GM23338 (cell line): ENCODE measurements at regions not wholly inside any gene's neighbourhood (a gene's known extent, or its start where the extent isn't known, plus 50 kb on each side); places are given as distances from the start of the nearest gene placed in this dataset.

Experiments used
- ATAC-seq: fragments of 200-7000 bp; cut with Tn5 transposase; 3 replicates; pipeline ENCODE4 v1.9.1; 2020
- DNase-seq: peaks from one replicate; pipeline ENCODE4 v3.0.0-alpha.2; 2015; ENCODE audit warnings: low spot score
- H2AFZ ChIP-seq: fragments of 200-600 bp; sonication (generic); 2 replicates; pipeline ENCODE4 v1.8.0; 2016; ENCODE audit warnings: antibody characterized with exemption, mild to moderate bottlenecking, moderate library complexity
- H3F3A ChIP-seq: fragments of 200-600 bp; sonication (generic); replicated peaks from 2 replicates; pipeline ENCODE4 v1.8.0; 2017; ENCODE audit warnings: antibody characterized with exemption, mixed run types, low read depth
- H3K27ac ChIP-seq: fragments of 200-600 bp; sonication (generic); 2 replicates; pipeline ENCODE4 v1.6.1; 2016; ENCODE audit warnings: low read depth
- H3K27me3 ChIP-seq: fragments of 200-600 bp; sonication (generic); 2 replicates; pipeline ENCODE4 v1.8.0; 2016; ENCODE audit warnings: mild to moderate bottlenecking, mixed run types, moderate library complexity; ENCODE audit not compliant: insufficient read depth
- H3K36me3 ChIP-seq: fragments of 200-600 bp; sonication (generic); 2 replicates; pipeline ENCODE4 v1.8.0; 2016; ENCODE audit warnings: mild to moderate bottlenecking; ENCODE audit not compliant: insufficient read depth
- H3K4me1 ChIP-seq: fragments of 200-600 bp; sonication (generic); 2 replicates; pipeline ENCODE4 v1.8.0; 2016; ENCODE audit warnings: mild to moderate bottlenecking, moderate library complexity; ENCODE audit not compliant: insufficient read depth
- H3K4me2 ChIP-seq: fragments of 200-600 bp; sonication (generic); 2 replicates; pipeline ENCODE4 v1.7.1; 2017; ENCODE audit warnings: mixed run types
- H3K4me3 ChIP-seq: fragments of 200-600 bp; sonication (generic); 2 replicates; pipeline ENCODE4 v1.6.1; 2016; ENCODE audit warnings: mixed run types
- H3K79me2 ChIP-seq: fragments of 200-600 bp; sonication (generic); replicated peaks from 2 replicates; pipeline ENCODE4 v1.8.0; 2017; ENCODE audit warnings: mild to moderate bottlenecking; ENCODE audit not compliant: insufficient read depth
- H3K9me2 ChIP-seq: fragments of 200-600 bp; sonication (generic); 2 replicates; pipeline ENCODE4 v1.8.0; 2017; ENCODE audit not compliant: insufficient read depth
- H4K20me1 ChIP-seq: fragments of 200-600 bp; sonication (generic); replicated peaks from 2 replicates; pipeline ENCODE4 v1.8.0; 2017; ENCODE audit warnings: mild to moderate bottlenecking; ENCODE audit not compliant: insufficient read depth
- H3K27ac Mint-ChIP-seq: 2 replicates; pipeline ENCODE4 v1.8.0; 2020; ENCODE audit warnings: inconsistent platforms, mild to moderate bottlenecking, moderate library complexity, mixed read lengths
- H3K27me3 Mint-ChIP-seq: 3 replicates; pipeline ENCODE4 v1.8.0; 2022; ENCODE audit warnings: low read depth, mild to moderate bottlenecking, moderate library complexity, mixed read lengths, inconsistent platforms; ENCODE audit not compliant: insufficient read depth, poor library complexity
- H3K36me3 Mint-ChIP-seq: 3 replicates; pipeline ENCODE4 v1.8.0; 2021; ENCODE audit warnings: low read depth, mild to moderate bottlenecking, inconsistent platforms, moderate library complexity, mixed read lengths
- H3K4me1 Mint-ChIP-seq: 3 replicates; pipeline ENCODE4 v1.8.0; 2020; ENCODE audit warnings: mild to moderate bottlenecking, inconsistent platforms, mixed read lengths
- H3K4me3 Mint-ChIP-seq: 3 replicates; pipeline ENCODE4 v1.8.0; 2021; ENCODE audit warnings: moderate library complexity, mild to moderate bottlenecking, inconsistent platforms, mixed read lengths
- H3K9me3 Mint-ChIP-seq: 3 replicates; pipeline ENCODE4 v1.8.0; 2020; ENCODE audit warnings: moderate library complexity, mild to moderate bottlenecking, inconsistent platforms, mixed read lengths
- CTCF ChIP-seq, 2 experiments: fragments of 200-600 bp in 1 of 2; sonication (generic) in 1 of 2; conservative IDR thresholded peaks; 2 replicates each; pipeline versions ENCODE4 v1.5.1 to v1.6.1; 2016 to 2017; ENCODE audit warnings: antibody characterized with exemption in 2 of 2, low read depth in 2 of 2, mild to moderate bottlenecking in 2 of 2, moderate library complexity in 1 of 2
- NANOG ChIP-seq: IDR thresholded peaks from 2 replicates; pipeline ENCODE4 v1.6.1; 2016; ENCODE audit warnings: antibody characterized with exemption, borderline replicate concordance
- STAT1 ChIP-seq: IDR thresholded peaks from one replicate; pipeline ENCODE4 v1.6.1; 2016; ENCODE audit warnings: antibody characterized with exemption; ENCODE audit not compliant: unreplicated experiment
- ZNF462 ChIP-seq: fragments of 250-450 bp; sonication (Bioruptor Pico); IDR thresholded peaks from 2 replicates; pipeline ENCODE4 v1.5.0; 2020; ENCODE audit warnings: mild to moderate bottlenecking, moderate library complexity
- TF ChIP-seq, protein P1 (sequence below): IDR thresholded peaks from one replicate; pipeline ENCODE4 v1.6.1; 2018; ENCODE audit warnings: antibody characterized with exemption; ENCODE audit not compliant: unreplicated experiment

DNA sequence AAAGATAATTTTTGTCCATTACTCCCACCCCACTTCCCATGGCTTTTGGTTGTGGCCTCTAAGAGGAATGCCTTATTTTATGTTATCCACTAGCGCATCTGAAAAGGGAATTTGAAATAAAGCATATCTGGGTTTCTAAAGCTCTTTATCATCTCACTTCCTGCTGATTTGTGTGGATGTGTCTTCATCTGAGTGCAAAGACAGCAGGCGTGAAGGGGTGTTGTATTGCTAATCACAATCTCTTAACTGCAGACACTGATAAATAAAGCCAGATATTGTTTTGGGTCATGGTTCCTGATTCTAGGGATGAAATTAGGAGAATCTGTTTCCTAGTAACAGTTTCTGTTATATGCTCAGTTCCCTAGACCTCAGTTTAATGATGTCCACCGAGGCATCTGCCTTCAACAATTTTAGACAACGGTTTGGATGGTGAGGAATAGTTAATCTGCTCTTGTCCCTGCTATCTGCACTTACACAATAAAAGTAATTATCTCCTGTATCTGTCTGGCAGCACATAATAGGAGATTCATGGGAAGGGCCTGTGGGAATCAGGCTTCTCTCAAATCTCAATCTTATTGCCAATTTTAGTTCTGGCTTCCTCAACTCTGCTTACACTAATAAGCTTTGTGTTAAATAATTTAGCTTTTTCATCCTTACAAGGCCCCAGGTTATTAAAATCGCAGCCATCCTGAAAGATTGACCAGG lies 517.9 kb upstream of the ATXN8OS start:
- Mint-ChIP-seq H3K27ac (no peak overlapping the region), H3K4me1 (peaks cover 10% of the 10 kb centered on the region), H3K4me3 (no peak overlapping the region), H3K9me3 (no peaks in the 10 kb centered on the region), H3K27me3 (no peaks in the 10 kb centered on the region), H3K36me3 (no peaks in the 10 kb centered on the region)
- TF ChIP-seq NANOG = no peak
- no peak for TF ChIP-seq STAT1
- TF ChIP-seq, protein P1, sequence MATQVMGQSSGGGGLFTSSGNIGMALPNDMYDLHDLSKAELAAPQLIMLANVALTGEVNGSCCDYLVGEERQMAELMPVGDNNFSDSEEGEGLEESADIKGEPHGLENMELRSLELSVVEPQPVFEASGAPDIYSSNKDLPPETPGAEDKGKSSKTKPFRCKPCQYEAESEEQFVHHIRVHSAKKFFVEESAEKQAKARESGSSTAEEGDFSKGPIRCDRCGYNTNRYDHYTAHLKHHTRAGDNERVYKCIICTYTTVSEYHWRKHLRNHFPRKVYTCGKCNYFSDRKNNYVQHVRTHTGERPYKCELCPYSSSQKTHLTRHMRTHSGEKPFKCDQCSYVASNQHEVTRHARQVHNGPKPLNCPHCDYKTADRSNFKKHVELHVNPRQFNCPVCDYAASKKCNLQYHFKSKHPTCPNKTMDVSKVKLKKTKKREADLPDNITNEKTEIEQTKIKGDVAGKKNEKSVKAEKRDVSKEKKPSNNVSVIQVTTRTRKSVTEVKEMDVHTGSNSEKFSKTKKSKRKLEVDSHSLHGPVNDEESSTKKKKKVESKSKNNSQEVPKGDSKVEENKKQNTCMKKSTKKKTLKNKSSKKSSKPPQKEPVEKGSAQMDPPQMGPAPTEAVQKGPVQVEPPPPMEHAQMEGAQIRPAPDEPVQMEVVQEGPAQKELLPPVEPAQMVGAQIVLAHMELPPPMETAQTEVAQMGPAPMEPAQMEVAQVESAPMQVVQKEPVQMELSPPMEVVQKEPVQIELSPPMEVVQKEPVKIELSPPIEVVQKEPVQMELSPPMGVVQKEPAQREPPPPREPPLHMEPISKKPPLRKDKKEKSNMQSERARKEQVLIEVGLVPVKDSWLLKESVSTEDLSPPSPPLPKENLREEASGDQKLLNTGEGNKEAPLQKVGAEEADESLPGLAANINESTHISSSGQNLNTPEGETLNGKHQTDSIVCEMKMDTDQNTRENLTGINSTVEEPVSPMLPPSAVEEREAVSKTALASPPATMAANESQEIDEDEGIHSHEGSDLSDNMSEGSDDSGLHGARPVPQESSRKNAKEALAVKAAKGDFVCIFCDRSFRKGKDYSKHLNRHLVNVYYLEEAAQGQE = no peak
- no peak for TF ChIP-seq ZNF462
- no peak for TF ChIP-seq CTCF (conservative IDR thresholded peaks at IDR 0.05; ENCODE audit: low read depth in 2 of 2)
- no peaks in the 10 kb centered on the region for H3K4me1 ChIP-seq
- no peaks in the 10 kb centered on the region for H3K27me3 ChIP-seq
- ATAC-seq (no peak), DNase-seq (no peak)
- H3K4me2 ChIP-seq = no peak overlapping the region
- no peak overlapping the region for H3K27ac ChIP-seq
- no peaks in the 10 kb centered on the region for H3F3A ChIP-seq
- H4K20me1 ChIP-seq = no peaks in the 10 kb centered on the region
- H3K9me2 ChIP-seq = peaks cover 2% of the 10 kb centered on the region; the same call in 1 of the 2 replicates
- H3K36me3 ChIP-seq = no peaks in the 10 kb centered on the region
- H2AFZ ChIP-seq = peak overlapping the region; percentile 40
- no peaks in the 10 kb centered on the region for H3K79me2 ChIP-seq
- H3K4me3 ChIP-seq = no peak overlapping the region
